Activated naive CD8-positive, alpha-beta T cell treated with anti-CD3 and anti-CD28 coated beads, Interleukin-2, amount 10 ng/mL, durations not matched to agents 7 days and 5 days (primary cell): ENCODE measurements at regions not wholly inside any gene's neighbourhood (a gene's known extent, or its start where the extent isn't known, plus 50 kb on each side); places are given as distances from the start of the nearest gene placed in this dataset.

ENCODE experiments used
- ATAC-seq: fragments of 150-1000 bp; cut with Tn5 transposase; one replicate; pipeline ENCODE4 v1.10.0; 2021; ENCODE audit warnings: low read depth, moderate library complexity
- POLR2A ChIA-PET: fragments of 350-600 bp; sonication (Branson Sonifier 250); formaldehyde crosslinking; loops from one replicate; lab custom pipeline; 2021; ENCODE audit warnings: antibody characterized with exemption; lab: Charles Lee
- DNase-seq: peaks from one replicate; pipeline ENCODE4 v3.0.0; 2021
- H3K27ac Mint-ChIP-seq: one replicate; pipeline ENCODE4 v1.8.0; 2022; ENCODE audit warnings: mild to moderate bottlenecking, mixed read lengths
- H3K27me3 Mint-ChIP-seq: one replicate; pipeline ENCODE4 v1.8.0; 2022; ENCODE audit warnings: mild to moderate bottlenecking, moderate library complexity, mixed read lengths
- H3K36me3 Mint-ChIP-seq: one replicate; pipeline ENCODE4 v1.8.0; 2021; ENCODE audit warnings: mild to moderate bottlenecking, mixed read lengths
- H3K4me1 Mint-ChIP-seq: one replicate; pipeline ENCODE4 v1.8.0; 2021; ENCODE audit warnings: mixed read lengths
- H3K4me3 Mint-ChIP-seq: one replicate; pipeline ENCODE4 v1.8.0; 2022; ENCODE audit warnings: mild to moderate bottlenecking, moderate library complexity, mixed read lengths
- H3K9me3 Mint-ChIP-seq: one replicate; pipeline ENCODE4 v1.8.0; 2021; ENCODE audit warnings: mixed read lengths

GRCh38 chr6:130756824-130757223 lies 70.4 kb upstream of the SMLR1 start:
- POLR2A ChIA-PET = no interaction called here
- H3K4me3 Mint-ChIP-seq = no peak overlapping the region

GRCh38 chr6:130758813-130759212 lies 68.4 kb upstream of the SMLR1 start:
- H3K4me1 Mint-ChIP-seq = peaks cover 14% of the 10 kb centered on the region
- ATAC-seq (no peak), DNase-seq (no peak)
- H3K27me3 Mint-ChIP-seq = peaks cover 13% of the 10 kb centered on the region
- H3K9me3 Mint-ChIP-seq = peaks cover 1% of the 10 kb centered on the region
- POLR2A ChIA-PET = no interaction called here
- peak overlapping the region; percentile 9 for H3K4me3 Mint-ChIP-seq
- peak overlapping the region; percentile 74 for H3K27ac Mint-ChIP-seq
- H3K36me3 Mint-ChIP-seq = peaks cover 8% of the 10 kb centered on the region

More at GRCh38 chr6:130756824-130757223, 70.4 kb upstream of the SMLR1 start:
- DNase-seq (no peak), ATAC-seq (no peak)
- Mint-ChIP-seq H3K4me1 (peaks cover 14% of the 10 kb centered on the region), H3K27me3 (peaks cover 12% of the 10 kb centered on the region), H3K27ac (no peak overlapping the region), H3K36me3 (peaks cover 8% of the 10 kb centered on the region), H3K9me3 (peaks cover 1% of the 10 kb centered on the region)

GRCh38 chr6:130760006-130760405 lies 67.2 kb upstream of the SMLR1 start:
- ATAC-seq (no peak), DNase-seq (no peak)
- Mint-ChIP-seq H3K4me3 (no peak overlapping the region), H3K9me3 (peaks cover 1% of the 10 kb centered on the region), H3K27me3 (peaks cover 15% of the 10 kb centered on the region), H3K4me1 (peaks cover 14% of the 10 kb centered on the region), H3K36me3 (peaks cover 8% of the 10 kb centered on the region), H3K27ac (no peak overlapping the region)
- POLR2A ChIA-PET = no interaction called here

- ATAC-seq (no peak), DNase-seq (no peak)
- peaks cover 6% of the 10 kb centered on the region for H3K36me3 Mint-ChIP-seq
- no peak overlapping the region for H3K4me3 Mint-ChIP-seq
- no peak overlapping the region for H3K27ac Mint-ChIP-seq
- peaks cover 13% of the 10 kb centered on the region for H3K27me3 Mint-ChIP-seq
- POLR2A ChIA-PET = no interaction called here
- peaks cover 14% of the 10 kb centered on the region for H3K4me1 Mint-ChIP-seq
- no peaks in the 10 kb centered on the region for H3K9me3 Mint-ChIP-seq
Measured at GRCh38 chr6:130761286-130761685, 65.9 kb upstream of the SMLR1 start.

DNA sequence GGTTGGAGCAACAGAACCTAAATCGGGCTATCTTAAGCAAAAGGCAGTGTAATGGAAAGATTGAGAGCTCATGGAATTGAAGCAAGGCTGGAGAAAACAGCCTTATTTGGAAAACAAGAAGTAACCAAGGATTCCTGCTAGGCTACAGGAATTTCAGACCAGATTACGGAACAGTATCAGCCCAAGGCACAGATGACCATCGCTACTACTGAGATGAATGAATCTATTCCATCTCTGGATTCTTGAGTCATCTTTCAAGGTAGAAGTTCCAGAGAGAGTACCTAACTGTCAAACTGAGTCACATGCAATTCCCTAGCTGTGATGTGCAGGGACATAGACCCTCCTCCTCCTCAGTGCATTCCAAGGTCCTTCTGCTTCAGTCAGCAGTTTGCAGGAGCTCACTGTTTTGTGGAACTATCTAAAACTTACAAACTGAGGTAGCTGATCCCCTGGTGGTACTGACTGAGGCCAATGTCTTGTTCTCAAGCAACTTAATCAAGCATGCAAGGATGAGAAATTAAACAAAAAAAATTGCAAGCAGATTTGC lies 62.0 kb upstream of the SMLR1 start:
- no peak overlapping the region for H3K4me3 Mint-ChIP-seq
- DNase-seq (no peak), ATAC-seq (no peak)
- no peaks in the 10 kb centered on the region for H3K4me1 Mint-ChIP-seq
- no peaks in the 10 kb centered on the region for H3K36me3 Mint-ChIP-seq
- H3K27ac Mint-ChIP-seq = no peak overlapping the region
- H3K27me3 Mint-ChIP-seq = peaks cover 9% of the 10 kb centered on the region
- POLR2A ChIA-PET = no interaction called here
- H3K9me3 Mint-ChIP-seq = peaks cover 1% of the 10 kb centered on the region

DNA sequence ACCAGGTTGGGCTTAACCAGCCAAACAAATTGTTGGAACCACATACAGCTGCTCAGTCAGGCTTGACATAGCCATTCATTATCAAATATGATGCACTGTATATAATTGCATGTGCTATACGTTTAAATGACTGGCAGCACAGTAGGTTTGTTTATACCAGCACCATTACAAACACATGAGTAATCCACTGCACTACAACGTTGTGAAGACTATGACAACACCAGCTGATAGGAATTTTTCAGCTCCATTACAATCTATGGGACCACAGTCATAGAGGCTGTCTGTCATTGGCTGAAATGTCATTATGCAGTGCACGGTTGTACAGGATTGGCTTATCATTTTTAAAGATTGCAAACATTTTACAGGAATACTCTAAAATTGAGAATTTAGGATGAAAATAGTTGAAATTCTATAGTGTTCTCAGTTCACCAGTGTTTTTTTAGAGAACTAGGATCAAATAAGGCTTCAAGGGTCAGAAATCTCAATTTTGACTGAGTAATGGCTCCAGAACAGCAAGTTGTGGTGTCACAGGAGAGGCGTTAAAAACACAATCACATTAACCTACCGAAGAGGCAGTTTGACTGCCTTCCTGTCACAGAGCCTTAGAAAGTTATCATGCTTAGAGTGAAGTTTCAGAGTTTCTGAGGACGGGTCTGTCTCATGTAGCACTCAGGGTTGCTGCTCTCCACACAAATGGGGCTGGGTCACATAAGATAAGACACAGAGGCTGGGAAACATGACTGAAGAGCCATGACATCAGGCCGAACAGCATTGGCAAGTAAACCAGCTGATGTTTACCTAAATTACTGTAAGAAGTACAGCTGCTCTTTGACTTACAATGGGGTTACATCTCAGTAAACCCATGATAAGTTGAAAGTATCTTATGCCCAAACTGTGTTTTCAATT lies 60.7 kb upstream of the SMLR1 start:
- Mint-ChIP-seq H3K27me3 (peaks cover 5% of the 10 kb centered on the region), H3K4me1 (no peaks in the 10 kb centered on the region)

GRCh38 chr6:130769861-130770260 lies 57.3 kb upstream of the SMLR1 start:
- no peaks in the 10 kb centered on the region for H3K36me3 Mint-ChIP-seq
- no peaks in the 10 kb centered on the region for H3K4me1 Mint-ChIP-seq
- DNase-seq = no peak
- no peak overlapping the region for H3K4me3 Mint-ChIP-seq
- H3K27me3 Mint-ChIP-seq = peaks cover 4% of the 10 kb centered on the region
- POLR2A ChIA-PET = no interaction called here
- ATAC-seq = no peak
- peaks cover 1% of the 10 kb centered on the region for H3K9me3 Mint-ChIP-seq
- no peak overlapping the region for H3K27ac Mint-ChIP-seq

More for the DNA sequence above, 60.7 kb upstream of the SMLR1 start:
- no peaks in the 10 kb centered on the region for H3K36me3 Mint-ChIP-seq
- POLR2A ChIA-PET = no interaction called here
- H3K9me3 Mint-ChIP-seq = peaks cover 1% of the 10 kb centered on the region
- no peak overlapping the region for H3K27ac Mint-ChIP-seq
- no peak for ATAC-seq
- H3K4me3 Mint-ChIP-seq = no peak overlapping the region
- no peak for DNase-seq

GRCh38 chr6:130771741-130772140 lies 55.5 kb upstream of the SMLR1 start:
- DNase-seq (no peak), ATAC-seq (no peak)
- Mint-ChIP-seq H3K4me3 (no peak overlapping the region), H3K27me3 (peaks cover 4% of the 10 kb centered on the region), H3K9me3 (peaks cover 1% of the 10 kb centered on the region), H3K27ac (no peak overlapping the region), H3K4me1 (peaks cover 7% of the 10 kb centered on the region), H3K36me3 (no peaks in the 10 kb centered on the region)
- POLR2A ChIA-PET = no interaction called here

GRCh38 chr6:130773860-130774259 lies 53.3 kb upstream of the SMLR1 start:
- no peak for ATAC-seq
- POLR2A ChIA-PET = no interaction called here
- Mint-ChIP-seq H3K4me3 (no peak overlapping the region), H3K4me1 (peaks cover 20% of the 10 kb centered on the region), H3K9me3 (no peaks in the 10 kb centered on the region), H3K36me3 (no peaks in the 10 kb centered on the region), H3K27me3 (peaks cover 4% of the 10 kb centered on the region), H3K27ac (no peak overlapping the region)
- no peak for DNase-seq

DNA sequence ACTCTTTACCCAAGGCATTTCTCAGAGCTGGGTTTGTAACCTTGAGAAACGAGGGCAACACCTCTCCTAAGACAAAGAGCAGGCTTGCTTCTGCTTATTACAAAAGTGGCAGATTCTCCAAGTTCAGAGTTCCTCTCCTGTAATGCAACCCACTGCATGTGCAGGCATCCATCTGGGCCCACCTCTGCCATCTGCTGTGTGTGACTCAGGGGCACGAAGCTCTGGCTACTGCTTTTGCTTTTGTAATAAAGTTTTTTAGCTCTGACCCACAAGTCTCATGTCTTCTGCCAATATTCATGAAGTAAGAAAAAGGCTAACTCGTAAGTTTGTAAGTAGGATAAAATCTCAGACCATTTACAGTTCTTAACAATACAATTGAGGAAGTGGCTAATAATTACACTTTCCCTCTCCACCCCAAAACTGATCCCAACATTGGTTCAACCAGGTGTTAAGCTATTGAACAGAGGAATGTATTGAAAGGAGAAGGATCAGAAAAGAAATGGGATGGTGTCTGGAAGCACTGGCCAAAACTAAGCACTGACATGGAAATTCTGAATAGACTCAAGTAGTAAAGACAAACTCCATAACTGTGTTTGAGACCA lies 51.7 kb upstream of the SMLR1 start:
- Mint-ChIP-seq H3K27ac (no peak overlapping the region), H3K9me3 (peaks cover 1% of the 10 kb centered on the region), H3K4me1 (peaks cover 36% of the 10 kb centered on the region), H3K4me3 (no peak overlapping the region), H3K36me3 (peaks cover 6% of the 10 kb centered on the region), H3K27me3 (peaks cover 4% of the 10 kb centered on the region)
- ATAC-seq (no peak), DNase-seq (no peak)
- POLR2A ChIA-PET = no interaction called here

GRCh38 chr6:130776287-130776925 lies 50.8 kb upstream of the SMLR1 start:
- H3K4me1 Mint-ChIP-seq = peaks cover 43% of the 10 kb centered on the region
- DNase-seq (no peak), ATAC-seq (peak; percentile 75)
- peaks cover 1% of the 10 kb centered on the region for H3K9me3 Mint-ChIP-seq
- H3K27ac Mint-ChIP-seq = peak overlapping the region; percentile 83
- peak overlapping the region; percentile 64 for H3K4me3 Mint-ChIP-seq
- peaks cover 10% of the 10 kb centered on the region for H3K36me3 Mint-ChIP-seq
- POLR2A ChIA-PET = interaction anchor here (0.7 kb wide), 1 partner anchor 13 kb away, joined by 3 read pairs; no protein-coding TSS in a partner anchor
- peaks cover 4% of the 10 kb centered on the region for H3K27me3 Mint-ChIP-seq
